ENCODE measurements at regions not wholly inside any gene's neighbourhood (a gene's known extent, or its start where the extent isn't known, plus 50 kb on each side); places are given as distances from the start of the nearest gene placed in this dataset.

GRCh38 chr2:66982766-66983165 is 414.4 kb upstream of the ETAA1 start:
- DNase-seq: no peak

GRCh38 chr2:66984864-66985263 is 412.3 kb upstream of the ETAA1 start:
- DNase-seq: no peak

GRCh38 chr2:66985906-66986305 is 411.2 kb upstream of the ETAA1 start:
- DNase-seq: no peak

GRCh38 chr2:66987733-66988132 is 409.4 kb upstream of the ETAA1 start:
- no peak for DNase-seq

- no peak for DNase-seq
Observed at GRCh38 chr2:66994654-66995053, 402.5 kb upstream of the ETAA1 start.

- DNase-seq: no peak
Observed at GRCh38 chr2:66995636-66996035, 401.5 kb upstream of the ETAA1 start.

- no peak for DNase-seq
Observed at GRCh38 chr2:67002618-67003371, 394.3 kb upstream of the ETAA1 start.

GRCh38 chr2:67006373-67006960 is 390.7 kb upstream of the ETAA1 start:
- no peak for DNase-seq

- no peak for DNase-seq
Observed at GRCh38 chr2:67008155-67008554, 389.0 kb upstream of the ETAA1 start.

GRCh38 chr2:67012165-67012564 is 385.0 kb upstream of the ETAA1 start:
- no peak for DNase-seq

- DNase-seq: no peak
Observed at GRCh38 chr2:67013821-67014220, 383.3 kb upstream of the ETAA1 start.

- DNase-seq: no peak
Observed at GRCh38 chr2:67015681-67016080, 381.5 kb upstream of the ETAA1 start.

- DNase-seq: no peak
Observed at GRCh38 chr2:67018301-67018700, 378.8 kb upstream of the ETAA1 start.

- no peak for DNase-seq
Observed at GRCh38 chr2:67032076-67032475, 365.1 kb upstream of the ETAA1 start.

- DNase-seq: no peak
Observed at GRCh38 chr2:67036444-67036843, 360.7 kb upstream of the ETAA1 start.

GRCh38 chr2:67037655-67038054 is 359.5 kb upstream of the ETAA1 start:
- DNase-seq: no peak

GRCh38 chr2:67038195-67038594 is 358.9 kb upstream of the ETAA1 start:
- DNase-seq: no peak

- no peak for DNase-seq
Observed at GRCh38 chr2:67039058-67039457, 358.1 kb upstream of the ETAA1 start.

- no peak for DNase-seq
Observed at GRCh38 chr2:67039517-67040103, 357.5 kb upstream of the ETAA1 start.

- DNase-seq: no peak
Observed at GRCh38 chr2:67041051-67041450, 356.1 kb upstream of the ETAA1 start.

GRCh38 chr2:67043781-67044478 is 353.2 kb upstream of the ETAA1 start:
- DNase-seq: no peak

- no peak for DNase-seq
Observed at GRCh38 chr2:67046591-67046990, 350.5 kb upstream of the ETAA1 start.

- no peak for DNase-seq
Observed at GRCh38 chr2:67048314-67048713, 348.8 kb upstream of the ETAA1 start.

GRCh38 chr2:67050622-67051021 is 346.5 kb upstream of the ETAA1 start:
- no peak for DNase-seq

All from right hindlimb (tissue), 1 donor.